NCI-H2107 treated with DMSO at 0.1 percent for 48 hours (cell line): ENCODE measurements at regions not wholly inside any gene's neighbourhood (a gene's known extent, or its start where the extent isn't known, plus 50 kb on each side); places are given as distances from the start of the nearest gene placed in this dataset.

Experiments used
- DNase-seq: peaks from one replicate; lab custom pipeline; 2025; ENCODE audit not compliant: unreplicated experiment; lab: John Stamatoyannopoulos, UW

DNA sequence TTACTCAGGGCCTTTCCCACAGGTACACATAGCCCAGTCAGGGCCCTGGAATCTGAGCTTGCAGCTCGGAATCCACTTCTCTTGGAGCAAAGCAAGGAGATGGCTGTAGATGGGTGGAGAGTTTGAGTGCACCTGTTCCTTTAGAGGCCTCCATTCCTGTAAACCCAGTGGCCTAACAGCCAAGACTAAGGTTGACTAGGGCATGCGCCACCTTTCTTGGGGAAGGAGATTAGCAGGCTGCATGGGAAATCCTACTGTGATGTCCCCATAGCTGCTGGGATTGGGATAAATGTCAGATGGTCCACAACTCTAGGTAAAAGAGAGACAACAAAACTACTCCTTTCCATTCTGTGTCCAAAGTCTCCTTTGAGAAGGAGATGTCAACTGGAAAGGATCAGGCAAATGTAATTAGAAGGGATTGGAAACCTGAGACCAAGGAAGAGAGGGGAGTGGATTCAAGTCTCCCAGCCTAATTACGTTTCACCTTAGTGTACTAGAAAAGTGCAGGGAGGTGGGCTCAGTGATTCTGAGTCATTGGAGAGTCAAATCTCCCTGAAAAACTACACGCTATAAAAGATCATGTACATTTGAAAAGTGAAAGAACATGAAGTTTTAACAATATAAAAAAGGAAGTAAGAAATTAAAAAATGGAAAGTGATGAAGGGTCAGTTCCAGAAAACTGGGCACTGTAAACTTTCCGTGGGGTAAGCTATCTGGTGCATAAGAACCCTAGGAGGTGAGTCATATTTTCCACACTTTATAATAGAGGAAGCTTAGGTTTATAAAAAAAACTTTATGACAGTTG, 104.2 kb downstream of the SEC61B start:
- DNase-seq, result no peak

DNA sequence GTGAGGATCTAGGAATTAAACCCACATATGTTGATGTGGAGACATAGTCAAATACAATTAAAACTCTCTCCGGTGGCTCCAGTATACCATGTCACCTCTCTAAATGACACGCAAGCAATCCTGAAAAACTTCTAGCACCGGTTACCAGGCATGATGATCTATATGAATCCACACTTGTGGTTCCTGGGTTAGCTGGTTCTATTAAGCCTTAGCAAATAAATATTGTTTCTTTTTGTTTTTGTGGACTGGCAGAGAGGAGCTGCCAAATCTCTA, 104.8 kb downstream of the SEC61B start:
- DNase-seq, result no peak

DNA sequence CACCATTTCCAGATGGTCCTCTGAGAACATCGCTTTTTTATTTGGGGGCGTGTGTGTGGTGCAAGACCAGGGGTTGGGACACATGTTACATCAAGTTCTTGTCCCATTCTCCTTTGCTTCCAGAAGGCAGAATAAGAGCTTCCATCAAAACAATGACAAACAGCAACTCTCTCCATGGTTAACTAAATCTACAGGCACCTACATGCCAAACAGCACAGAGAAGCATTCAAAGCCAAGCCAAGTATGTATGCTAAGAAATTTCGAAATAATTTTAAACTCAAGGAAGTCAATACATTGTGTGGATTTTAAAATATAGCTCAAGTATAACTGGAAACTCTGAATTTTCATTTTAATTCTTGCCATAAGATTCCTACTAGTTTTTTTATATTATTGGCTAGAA, 105.6 kb downstream of the SEC61B start:
- no peak for DNase-seq

DNA sequence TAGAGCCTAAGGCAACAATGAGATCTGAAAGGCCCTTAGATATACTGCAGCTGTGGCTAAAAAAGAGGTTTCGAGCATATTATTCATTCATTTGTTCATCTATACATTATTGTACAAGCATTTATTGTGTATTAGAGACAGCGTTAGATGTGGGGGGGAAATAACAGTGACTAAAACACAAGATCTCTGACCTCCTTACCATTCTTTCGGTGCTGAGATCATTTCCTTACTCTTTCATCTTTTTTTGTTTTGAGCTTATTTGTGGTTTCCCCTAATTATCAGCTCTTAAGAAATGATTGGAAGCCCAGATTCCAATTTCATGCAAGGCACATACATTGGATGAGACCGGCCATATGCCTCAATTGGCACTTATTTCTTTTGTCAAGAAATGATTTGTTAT, 113.2 kb downstream of the SEC61B start:
- no peak for DNase-seq

DNA sequence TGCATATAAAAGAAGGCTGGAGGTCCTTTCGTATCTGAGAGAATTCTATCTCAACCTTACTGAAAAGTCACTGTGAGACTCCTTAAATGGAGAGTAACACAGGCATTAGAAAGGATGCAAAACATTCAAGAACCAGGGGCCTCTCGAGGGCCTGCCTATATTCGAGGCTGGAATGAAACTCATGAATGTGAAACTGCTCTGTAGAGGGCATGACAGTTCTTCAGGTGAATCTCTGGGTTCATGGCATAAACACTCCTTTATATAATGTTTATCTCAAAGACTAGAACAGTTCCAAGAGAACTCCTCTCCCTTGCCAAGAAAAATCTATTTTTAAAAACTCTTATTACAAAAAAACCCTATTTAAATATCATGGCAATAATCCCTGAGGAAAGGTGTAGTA, 113.9 kb downstream of the SEC61B start:
- DNase-seq, result no peak

DNA sequence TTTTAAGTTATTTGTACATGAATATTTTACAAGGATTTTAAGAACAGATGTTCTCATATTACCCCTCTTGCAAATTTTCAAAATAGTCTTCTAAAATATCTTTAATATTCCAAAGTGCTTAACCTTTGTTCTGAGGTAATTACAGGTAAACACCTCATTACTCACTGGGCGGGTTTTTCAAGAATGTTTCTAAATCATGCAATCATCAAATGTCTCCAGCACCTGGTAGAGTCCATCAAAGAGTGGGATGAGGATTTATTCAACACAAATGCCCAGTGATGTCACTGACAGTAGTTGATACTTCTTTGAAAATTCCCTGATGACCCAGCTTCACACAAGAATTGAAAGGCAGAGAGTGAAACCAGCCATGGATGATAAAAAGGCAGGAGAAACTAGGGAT, 114.4 kb downstream of the SEC61B start:
- DNase-seq, result no peak

DNA sequence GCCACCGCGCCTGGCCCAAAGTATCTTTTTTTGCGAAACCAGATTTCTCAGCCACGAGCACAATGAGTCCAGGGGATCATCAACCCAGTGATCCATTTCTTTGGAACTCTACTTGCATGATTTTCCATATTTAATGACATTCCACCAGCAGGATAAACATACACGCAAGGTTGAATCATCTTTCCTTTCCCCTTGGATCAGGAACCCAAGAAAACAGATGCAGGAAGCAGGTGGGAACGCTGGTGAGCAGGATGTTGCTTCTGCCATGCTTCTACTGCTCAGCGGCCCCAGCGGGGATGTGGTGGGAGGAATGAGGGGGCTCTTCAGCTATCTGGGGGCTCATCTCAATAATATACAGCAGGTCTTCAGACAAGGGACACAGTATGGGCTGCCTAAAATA, 118.2 kb downstream of the SEC61B start:
- no peak for DNase-seq

DNA sequence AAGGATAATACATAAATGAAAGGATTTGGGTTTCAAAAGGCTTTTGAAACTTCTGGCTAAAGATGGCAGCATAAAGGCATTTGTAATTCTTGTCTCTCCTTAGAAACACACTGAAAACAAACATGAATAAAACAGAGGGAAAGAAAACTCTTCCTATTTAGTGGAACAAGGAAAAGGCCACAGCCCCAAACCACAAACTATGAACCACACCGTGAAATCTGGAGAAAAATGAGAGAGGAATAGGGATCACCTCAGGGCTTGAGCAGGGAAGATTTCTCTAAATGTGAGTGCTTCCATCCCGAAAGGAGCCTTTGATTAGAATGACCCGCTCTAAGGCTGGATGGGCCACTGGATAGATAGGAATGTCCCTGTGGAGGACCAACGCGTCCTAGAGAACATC, 119.6 kb downstream of the SEC61B start:
- DNase-seq, result no peak

DNA sequence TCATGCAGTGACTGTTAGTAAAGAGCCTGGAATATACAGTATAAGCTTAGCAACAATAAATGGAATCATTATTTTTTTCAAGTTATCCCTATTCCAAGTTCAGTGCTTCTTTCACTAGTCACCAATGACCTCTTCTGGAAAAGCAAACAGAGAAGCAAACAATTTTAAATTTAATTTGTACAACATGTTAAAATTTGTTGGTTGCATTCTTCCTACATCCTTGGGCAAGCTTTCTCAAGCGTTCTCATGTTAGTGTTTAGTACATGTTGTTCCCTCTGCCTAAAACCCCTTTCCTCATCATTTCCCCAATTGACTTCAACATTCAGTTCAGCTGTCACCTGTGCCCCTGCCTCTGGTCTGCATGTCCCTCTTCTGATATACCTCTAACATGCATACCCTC, 123.4 kb downstream of the SEC61B start:
- DNase-seq, result no peak

DNA sequence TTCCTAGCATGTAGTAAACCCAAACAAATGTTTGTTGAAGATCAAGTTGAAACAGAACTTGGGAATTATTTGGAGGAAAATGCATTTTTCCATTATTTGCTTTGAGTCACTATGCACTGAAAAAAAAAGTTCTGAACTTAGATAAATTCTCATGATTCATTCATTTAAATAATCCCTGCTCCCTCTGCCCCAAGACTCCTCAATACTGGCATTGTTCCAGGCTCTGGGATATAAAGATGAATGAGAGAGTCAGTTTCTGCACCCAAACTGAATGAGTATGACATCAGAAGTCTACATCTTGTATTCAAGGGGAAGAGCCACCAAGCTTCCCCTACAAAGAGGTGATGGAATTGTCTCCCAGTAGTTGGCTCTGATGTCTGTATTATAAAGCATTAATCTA, 123.9 kb downstream of the SEC61B start:
- no peak for DNase-seq

DNA sequence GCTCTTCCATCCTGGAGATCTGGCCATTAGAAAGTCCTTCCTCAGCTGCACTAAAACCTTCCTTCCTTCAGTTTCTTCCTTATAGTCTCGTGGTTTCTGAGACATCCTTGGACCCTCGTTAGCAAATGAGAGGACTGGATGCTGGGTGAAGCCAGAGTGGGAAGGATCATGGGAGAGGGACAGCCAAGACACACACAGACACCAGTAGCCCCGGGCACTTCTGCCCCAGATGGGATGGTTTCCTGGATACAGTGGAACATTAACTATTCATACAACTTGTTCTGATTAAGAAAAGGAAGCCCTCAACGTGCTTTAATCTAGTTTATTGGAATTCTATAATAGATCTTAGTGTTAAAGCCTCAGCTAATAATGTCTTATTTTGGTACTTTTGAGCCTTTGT, 125.5 kb downstream of the SEC61B start:
- DNase-seq, result no peak

DNA sequence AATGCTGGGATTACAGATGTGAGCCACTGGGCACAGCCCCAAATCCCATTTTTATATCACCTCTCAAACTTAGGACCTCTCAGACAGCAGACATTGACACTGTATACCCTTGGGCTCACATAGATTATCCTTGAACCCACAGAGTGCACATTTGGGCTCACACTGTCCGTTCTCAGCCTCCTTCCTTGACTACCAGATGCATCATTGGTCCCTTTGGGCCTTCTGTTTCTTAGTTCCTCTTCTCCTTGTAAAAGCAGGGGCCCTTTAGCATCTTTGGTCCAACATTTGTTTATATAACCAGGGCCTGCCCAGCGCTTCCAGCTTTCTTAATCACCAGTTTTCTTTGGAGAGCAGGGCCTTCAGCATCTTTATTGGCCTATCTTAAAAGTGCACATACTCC, 126.2 kb downstream of the SEC61B start:
- no peak for DNase-seq

DNA sequence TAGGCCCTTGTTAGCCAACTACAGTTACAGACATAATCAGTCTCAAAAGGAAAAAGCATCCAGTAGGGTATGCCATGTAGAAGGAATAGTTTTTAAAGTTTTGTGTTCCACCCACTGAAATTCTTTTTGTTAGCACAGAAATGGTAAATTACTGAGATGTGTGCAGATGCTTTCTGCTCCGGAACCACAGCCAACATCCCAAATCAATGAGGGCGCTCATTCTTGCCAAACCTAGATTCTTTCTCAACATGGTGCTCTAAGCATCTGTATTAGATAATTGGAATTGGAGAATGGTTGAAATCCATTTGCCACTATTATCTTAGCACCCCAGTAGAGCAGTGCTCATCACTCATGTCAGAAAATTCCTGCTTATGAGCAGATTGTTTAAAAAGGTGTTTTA, 127.8 kb downstream of the SEC61B start:
- DNase-seq, result no peak

DNA sequence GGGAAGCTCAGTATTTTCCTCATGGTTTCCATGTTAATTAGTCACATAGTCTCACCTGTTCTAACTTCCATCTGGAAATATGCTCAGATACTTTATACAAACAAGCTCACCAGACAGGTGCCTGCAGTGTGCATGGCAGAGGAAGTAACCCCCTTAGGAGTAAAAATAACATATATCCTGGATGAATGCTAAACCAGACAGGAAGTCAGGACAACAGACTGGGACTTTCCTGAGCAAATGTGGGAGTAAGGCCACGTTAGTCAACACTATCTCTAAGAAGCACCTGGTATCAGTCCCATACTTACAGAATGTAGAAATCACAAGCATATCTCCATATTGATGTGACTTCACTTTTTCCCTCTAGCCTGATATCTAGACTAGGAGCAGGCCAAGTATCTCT, 128.4 kb downstream of the SEC61B start:
- no peak for DNase-seq

DNA sequence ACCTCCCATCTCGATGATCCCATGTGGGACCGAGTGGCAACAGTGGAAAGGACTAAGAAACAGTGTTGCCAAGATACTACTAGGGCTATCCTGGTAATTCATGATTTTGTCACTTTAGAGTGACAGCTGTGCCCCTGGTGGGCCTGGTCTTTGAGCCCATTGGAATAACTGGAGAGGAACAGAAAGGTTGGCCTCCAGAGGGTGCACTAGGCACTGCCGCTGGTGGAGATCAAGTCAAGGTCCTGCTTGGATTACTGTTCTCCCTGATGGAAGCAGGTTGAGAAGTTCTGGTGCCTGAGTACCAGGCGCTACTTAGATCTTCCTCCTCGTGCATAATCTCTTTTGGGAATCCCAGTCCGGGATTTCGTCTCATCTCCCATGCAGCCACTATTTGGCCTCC, 129.6 kb downstream of the SEC61B start:
- no peak for DNase-seq

DNA sequence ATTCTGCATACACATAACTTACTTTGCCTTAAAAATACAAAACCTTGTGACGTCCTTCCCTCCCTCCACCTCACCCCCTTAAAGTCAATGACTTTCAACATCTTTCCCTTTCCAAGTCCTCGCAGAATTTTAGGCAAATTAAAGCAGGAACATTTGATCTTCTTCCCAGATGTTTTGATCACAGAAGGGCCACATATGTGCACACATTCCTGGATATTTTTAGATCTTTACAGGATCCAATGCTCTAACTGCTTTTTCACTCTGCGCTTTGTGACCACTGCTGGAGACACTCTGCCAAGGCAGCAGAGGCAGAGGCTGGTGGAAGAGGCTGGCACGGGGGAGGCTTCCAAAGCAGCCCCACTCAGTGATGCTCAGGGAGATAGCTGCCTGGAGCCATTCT, 130.7 kb downstream of the SEC61B start:
- no peak for DNase-seq

DNA sequence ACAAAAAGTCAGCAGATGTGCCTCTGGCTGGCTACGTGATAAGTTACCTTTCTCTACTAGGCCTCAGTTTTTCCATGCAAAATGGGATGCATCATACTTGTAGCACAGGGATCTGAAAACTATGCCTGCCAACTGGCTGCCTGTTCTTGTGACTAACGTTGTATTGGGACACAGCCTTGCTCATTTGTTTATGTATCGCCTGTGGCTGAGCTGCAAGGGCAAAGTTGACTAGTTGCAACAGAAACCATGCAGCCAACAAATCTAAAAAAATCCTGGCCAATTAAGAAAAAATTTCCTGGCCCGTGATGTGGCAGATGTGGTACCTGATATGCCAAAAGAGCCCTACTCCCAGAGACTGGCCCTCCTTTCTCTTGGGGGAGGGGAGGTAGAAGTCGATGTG, 131.3 kb downstream of the SEC61B start:
- no peak for DNase-seq

DNA sequence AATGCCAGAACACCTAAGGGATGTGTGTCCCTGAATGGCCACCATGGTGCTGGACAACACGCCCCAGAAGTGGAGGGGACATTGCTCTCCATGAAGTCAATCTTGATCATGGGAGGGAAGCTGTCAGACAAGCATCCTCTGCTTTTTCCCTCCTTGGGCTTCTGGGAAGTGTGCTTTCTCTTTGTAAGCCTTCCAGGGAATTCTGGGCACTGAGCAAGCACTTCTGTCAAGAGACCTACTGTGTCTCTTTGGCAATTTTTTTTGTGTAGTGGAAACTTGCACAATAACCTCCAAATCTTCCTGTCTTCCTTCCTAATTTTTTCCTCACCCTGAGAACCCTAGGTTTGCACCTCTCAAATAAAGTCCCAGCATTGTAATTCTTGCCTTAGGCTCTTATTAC, 132.0 kb downstream of the SEC61B start:
- no peak for DNase-seq

DNA sequence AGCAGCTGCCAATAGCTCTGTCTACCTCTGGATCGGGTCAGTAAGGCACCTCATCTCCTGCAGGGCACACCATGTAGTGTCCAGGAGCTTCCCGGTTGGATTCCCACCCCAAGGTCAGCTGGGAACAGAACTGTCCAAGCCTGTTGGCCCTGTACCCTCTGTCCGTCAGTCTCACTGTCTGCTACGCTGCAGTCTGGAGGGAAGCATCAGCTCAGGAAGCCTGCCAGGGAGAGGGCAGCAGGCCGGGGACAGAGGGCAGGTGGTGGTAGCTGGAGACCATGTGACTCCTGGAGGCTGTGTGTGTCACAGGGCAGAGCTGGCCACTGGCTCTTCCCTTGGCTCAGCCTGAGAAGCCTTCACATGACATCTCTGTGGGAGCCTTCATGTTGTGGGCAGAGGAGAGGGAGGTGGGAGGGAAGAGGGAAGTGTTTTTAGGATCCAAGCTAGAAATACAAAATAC, 134.5 kb downstream of the SEC61B start:
- DNase-seq, result no peak

DNA sequence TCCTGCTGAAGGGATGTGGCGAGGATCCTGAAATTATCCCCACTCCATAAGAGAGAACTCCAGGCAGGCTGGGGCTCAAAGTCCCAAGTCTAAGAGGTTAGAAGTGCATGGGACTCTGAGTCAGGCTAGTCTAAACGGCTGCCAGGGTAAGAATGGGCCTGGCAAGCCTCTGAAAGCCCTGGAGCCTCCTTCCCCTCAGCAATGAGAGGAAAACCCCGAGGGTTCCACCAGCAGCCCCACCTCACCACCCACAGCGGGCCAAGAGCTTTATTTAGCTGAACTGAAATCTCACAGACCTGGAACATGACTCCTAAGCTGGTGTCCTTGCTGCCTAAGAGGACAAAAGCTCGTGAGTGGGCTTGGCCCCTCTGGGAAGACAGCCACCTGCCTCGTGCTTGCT, 135.5 kb downstream of the SEC61B start:
- peak; percentile 25 for DNase-seq

DNA sequence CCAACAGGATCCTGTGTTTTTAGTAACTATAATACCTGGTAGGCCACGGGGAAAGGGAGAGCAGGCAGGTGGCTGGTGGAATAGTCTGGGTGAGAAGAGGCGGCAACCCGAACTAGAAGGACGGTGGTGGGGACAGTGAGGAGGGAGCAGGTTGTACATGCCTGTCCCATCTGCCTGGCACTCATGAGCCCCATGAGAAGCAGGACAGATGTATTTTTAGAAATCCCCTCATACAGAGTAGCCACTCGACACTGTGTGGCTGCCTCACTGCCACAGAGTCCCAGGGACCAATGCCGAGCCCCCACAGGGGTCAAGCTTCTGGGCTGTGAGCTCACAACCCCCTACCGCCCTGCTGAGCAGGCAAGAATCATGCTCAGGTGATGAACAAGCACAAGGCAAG, 136.6 kb downstream of the SEC61B start:
- DNase-seq, result no peak

DNA sequence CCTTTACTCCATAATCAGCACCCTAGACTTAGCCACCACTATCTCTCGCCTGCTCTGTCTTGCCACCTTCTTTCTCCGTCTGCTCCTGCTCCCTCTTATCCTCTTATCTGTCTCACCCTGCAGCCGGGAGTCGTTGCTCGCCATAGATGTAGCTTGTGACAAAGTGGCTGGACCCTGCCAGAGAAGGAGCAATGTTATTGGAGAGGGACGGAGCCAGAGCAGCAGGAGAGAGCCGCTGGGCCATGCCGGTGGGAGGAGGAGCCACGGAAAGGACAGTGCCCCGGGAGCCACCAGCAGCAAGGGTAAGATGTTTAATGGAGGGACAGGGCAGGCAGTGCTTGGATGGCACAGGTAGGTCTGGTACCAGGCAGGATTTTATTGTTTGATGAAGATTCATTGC, 137.3 kb downstream of the SEC61B start:
- no peak for DNase-seq

DNA sequence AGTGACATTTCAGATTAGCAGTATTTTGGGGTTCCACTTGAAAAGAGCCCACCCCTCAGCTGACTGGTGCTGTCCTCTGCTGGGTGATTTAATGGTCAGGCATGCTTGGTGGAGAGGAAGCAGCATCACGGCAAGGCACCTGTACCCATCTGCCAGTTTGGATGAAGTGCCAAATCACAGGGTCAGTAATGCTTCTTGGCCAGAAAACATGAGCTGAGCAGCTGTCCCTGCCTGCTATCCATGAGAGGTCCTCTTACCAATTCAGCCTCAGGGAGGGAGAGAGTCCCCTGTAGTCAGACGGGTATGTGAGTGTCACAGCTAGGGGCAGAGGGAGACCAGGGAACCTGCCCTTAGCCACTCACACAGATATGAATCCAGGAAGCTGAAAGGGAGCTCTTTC, 137.9 kb downstream of the SEC61B start:
- no peak for DNase-seq

DNA sequence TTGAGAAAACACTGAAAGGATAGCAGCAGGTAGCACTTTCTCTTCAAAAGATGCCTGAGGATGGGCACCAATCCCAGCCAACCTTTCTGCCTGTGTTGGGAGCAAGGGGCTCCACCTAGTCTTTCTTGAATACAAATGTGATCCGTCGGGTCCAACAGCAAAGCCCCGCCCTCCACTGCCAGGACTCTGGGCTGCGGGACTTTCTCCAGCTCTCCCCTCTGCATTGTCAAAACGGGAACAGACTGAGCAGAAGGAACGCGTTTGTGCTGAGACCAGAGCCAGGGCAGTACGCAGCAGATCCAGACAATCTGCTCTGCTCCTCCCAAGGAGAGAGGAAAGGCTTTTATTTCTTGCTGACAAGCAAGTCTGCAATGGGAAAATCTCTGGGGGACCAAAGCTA, 139.7 kb downstream of the SEC61B start:
- no peak for DNase-seq
